ENCODE measurements at regions not wholly inside any gene's neighbourhood (a gene's known extent, or its start where the extent isn't known, plus 50 kb on each side); places are given as distances from the start of the nearest gene placed in this dataset.

DNA sequence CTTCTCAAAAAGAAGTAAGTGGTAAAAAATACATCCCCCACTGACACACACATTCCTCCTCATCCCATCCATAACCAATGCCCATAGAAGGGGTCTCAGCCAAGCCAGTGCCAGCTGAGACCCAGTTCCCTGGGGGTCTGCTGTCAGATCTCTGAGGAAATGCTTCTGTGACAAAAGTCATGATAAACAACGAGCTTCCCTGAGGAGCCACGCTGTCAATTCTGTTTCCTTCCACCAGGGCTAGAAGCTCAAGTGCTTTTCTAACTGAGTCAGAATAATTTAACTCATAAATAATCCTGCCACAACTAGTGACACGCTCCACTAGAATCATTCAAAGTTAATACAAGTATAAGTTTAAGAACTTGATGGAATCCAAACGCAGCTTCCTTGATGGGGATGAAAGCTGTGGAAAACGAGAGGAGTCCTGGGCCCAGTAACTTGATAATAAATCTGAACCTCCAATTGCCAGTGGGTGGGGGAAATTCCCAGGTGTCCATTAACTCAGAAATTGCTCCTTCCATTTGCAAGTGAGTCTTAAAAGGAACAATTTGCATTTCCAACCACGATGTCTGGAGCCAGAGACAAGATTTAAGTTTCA is 348.7 kb upstream of the LMCD1 start:
- no peak overlapping the region for H3K4me2 ChIP-seq (ENCODE audit: low read length)
- no peaks in the 10 kb centered on the region for H3K79me2 ChIP-seq (replicated peaks; ENCODE audit: insufficient read depth, low read length)
- peak; percentile 26 for TF ChIP-seq SMC3 (conservative IDR thresholded peaks at IDR 0.05; ENCODE audit: poor library complexity)
- TF ChIP-seq, protein P1, sequence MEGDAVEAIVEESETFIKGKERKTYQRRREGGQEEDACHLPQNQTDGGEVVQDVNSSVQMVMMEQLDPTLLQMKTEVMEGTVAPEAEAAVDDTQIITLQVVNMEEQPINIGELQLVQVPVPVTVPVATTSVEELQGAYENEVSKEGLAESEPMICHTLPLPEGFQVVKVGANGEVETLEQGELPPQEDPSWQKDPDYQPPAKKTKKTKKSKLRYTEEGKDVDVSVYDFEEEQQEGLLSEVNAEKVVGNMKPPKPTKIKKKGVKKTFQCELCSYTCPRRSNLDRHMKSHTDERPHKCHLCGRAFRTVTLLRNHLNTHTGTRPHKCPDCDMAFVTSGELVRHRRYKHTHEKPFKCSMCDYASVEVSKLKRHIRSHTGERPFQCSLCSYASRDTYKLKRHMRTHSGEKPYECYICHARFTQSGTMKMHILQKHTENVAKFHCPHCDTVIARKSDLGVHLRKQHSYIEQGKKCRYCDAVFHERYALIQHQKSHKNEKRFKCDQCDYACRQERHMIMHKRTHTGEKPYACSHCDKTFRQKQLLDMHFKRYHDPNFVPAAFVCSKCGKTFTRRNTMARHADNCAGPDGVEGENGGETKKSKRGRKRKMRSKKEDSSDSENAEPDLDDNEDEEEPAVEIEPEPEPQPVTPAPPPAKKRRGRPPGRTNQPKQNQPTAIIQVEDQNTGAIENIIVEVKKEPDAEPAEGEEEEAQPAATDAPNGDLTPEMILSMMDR (IDR thresholded peaks at IDR 0.05; ENCODE audit: poor library complexity, severe bottlenecking) = peak; percentile 58
- no peak for TF ChIP-seq RAD21 (conservative IDR thresholded peaks at IDR 0.05)
- peak; percentile 53 for TF ChIP-seq EP300 (conservative IDR thresholded peaks at IDR 0.05; ENCODE audit: poor library complexity, severe bottlenecking)
- TF ChIP-seq, protein P2, sequence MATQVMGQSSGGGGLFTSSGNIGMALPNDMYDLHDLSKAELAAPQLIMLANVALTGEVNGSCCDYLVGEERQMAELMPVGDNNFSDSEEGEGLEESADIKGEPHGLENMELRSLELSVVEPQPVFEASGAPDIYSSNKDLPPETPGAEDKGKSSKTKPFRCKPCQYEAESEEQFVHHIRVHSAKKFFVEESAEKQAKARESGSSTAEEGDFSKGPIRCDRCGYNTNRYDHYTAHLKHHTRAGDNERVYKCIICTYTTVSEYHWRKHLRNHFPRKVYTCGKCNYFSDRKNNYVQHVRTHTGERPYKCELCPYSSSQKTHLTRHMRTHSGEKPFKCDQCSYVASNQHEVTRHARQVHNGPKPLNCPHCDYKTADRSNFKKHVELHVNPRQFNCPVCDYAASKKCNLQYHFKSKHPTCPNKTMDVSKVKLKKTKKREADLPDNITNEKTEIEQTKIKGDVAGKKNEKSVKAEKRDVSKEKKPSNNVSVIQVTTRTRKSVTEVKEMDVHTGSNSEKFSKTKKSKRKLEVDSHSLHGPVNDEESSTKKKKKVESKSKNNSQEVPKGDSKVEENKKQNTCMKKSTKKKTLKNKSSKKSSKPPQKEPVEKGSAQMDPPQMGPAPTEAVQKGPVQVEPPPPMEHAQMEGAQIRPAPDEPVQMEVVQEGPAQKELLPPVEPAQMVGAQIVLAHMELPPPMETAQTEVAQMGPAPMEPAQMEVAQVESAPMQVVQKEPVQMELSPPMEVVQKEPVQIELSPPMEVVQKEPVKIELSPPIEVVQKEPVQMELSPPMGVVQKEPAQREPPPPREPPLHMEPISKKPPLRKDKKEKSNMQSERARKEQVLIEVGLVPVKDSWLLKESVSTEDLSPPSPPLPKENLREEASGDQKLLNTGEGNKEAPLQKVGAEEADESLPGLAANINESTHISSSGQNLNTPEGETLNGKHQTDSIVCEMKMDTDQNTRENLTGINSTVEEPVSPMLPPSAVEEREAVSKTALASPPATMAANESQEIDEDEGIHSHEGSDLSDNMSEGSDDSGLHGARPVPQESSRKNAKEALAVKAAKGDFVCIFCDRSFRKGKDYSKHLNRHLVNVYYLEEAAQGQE (IDR thresholded peaks at IDR 0.05; ENCODE audit: borderline replicate concordance) = peak; percentile 74
- peak; percentile 55 for TF ChIP-seq POLR2AphosphoS5 (IDR thresholded peaks at IDR 0.05)
- TF ChIP-seq TAF1 (IDR thresholded peaks at IDR 0.05; ENCODE audit: low read depth) = no peak
- TF ChIP-seq MXI1 (conservative IDR thresholded peaks at IDR 0.05; ENCODE audit: poor library complexity, severe bottlenecking) = no peak
- no peak for TF ChIP-seq EZH2 (IDR thresholded peaks at IDR 0.05; ENCODE audit: borderline replicate concordance, insufficient read depth, low read length, poor library complexity, severe bottlenecking)
- no peaks in the 10 kb centered on the region for H3K27me3 ChIP-seq (ENCODE audit: insufficient read depth, low read depth, low read length)
- peak overlapping the region; percentile 16 for H3K4me3 ChIP-seq (ENCODE audit: low read length)
- no peaks in the 10 kb centered on the region for H3K36me3 ChIP-seq (ENCODE audit: insufficient read depth, low read length)
- H2AFZ ChIP-seq (ENCODE audit: low read depth, low read length) = no peak overlapping the region
- no peak overlapping the region for H3K9ac ChIP-seq (ENCODE audit: low read length)
- H3F3A ChIP-seq (ENCODE audit: insufficient read depth, low read length, poor library complexity, severe bottlenecking) = no peaks in the 10 kb centered on the region
- peak overlapping the region; percentile 41 for H3K27ac ChIP-seq (ENCODE audit: low read length)
- H4K20me1 ChIP-seq (ENCODE audit: insufficient read depth) = no peaks in the 10 kb centered on the region
- H3K9me3 ChIP-seq (ENCODE audit: low read length) = no peaks in the 10 kb centered on the region
- no peaks in the 10 kb centered on the region for H3K9me2 ChIP-seq (ENCODE audit: insufficient read depth, low read length)

DNA sequence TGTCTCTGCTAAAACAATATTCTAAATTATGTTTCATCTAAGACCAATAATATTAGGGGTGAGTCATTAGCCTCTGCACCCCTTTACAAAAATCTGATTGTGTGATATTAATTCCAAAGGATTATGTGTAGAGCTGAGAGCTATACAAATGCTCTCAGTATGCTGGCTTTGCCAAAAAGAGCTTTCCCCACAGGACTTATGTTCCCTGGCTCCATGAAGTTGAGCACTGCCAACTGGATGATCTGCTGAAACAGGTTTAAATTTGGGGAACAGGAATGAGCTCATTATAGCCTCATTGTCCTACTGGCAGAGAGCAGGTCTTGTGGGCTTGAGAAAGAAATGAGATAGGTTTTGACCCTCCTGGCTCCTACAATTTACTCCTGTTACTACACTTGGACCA is 347.8 kb upstream of the LMCD1 start:
- no peaks in the 10 kb centered on the region for H3F3A ChIP-seq (ENCODE audit: insufficient read depth, low read length, poor library complexity, severe bottlenecking)
- no peaks in the 10 kb centered on the region for H3K9me3 ChIP-seq (ENCODE audit: low read length)
- no peak overlapping the region for H3K9ac ChIP-seq (ENCODE audit: low read length)
- H3K9me2 ChIP-seq (ENCODE audit: insufficient read depth, low read length) = no peaks in the 10 kb centered on the region
- no peak overlapping the region for H2AFZ ChIP-seq (ENCODE audit: low read depth, low read length)
- H3K27me3 ChIP-seq (ENCODE audit: insufficient read depth, low read depth, low read length) = no peaks in the 10 kb centered on the region
- H4K20me1 ChIP-seq (ENCODE audit: insufficient read depth) = no peaks in the 10 kb centered on the region
- no peaks in the 10 kb centered on the region for H3K36me3 ChIP-seq (ENCODE audit: insufficient read depth, low read length)
- TF ChIP-seq EP300 (conservative IDR thresholded peaks at IDR 0.05; ENCODE audit: poor library complexity, severe bottlenecking) (no peak), SMC3 (conservative IDR thresholded peaks at IDR 0.05; ENCODE audit: poor library complexity) (no peak), RAD21 (conservative IDR thresholded peaks at IDR 0.05) (no peak), MXI1 (conservative IDR thresholded peaks at IDR 0.05; ENCODE audit: poor library complexity, severe bottlenecking) (no peak), POLR2AphosphoS5 (IDR thresholded peaks at IDR 0.05) (no peak), TAF1 (IDR thresholded peaks at IDR 0.05; ENCODE audit: low read depth) (no peak), EZH2 (IDR thresholded peaks at IDR 0.05; ENCODE audit: borderline replicate concordance, insufficient read depth, low read length, poor library complexity, severe bottlenecking) (no peak)
- TF ChIP-seq, protein P1 (IDR thresholded peaks at IDR 0.05; ENCODE audit: poor library complexity, severe bottlenecking) = no peak
- TF ChIP-seq, protein P2 (IDR thresholded peaks at IDR 0.05; ENCODE audit: borderline replicate concordance) = no peak
- H3K79me2 ChIP-seq (replicated peaks; ENCODE audit: insufficient read depth, low read length) = no peaks in the 10 kb centered on the region
- H3K4me3 ChIP-seq (ENCODE audit: low read length) = no peak overlapping the region
- peak overlapping the region; percentile 41 for H3K27ac ChIP-seq (ENCODE audit: low read length)
- H3K4me2 ChIP-seq (ENCODE audit: low read length) = no peak overlapping the region
